Peyer's patch (tissue), 4 donors: ENCODE measurements at regions not wholly inside any gene's neighbourhood (a gene's known extent, or its start where the extent isn't known, plus 50 kb on each side); places are given as distances from the start of the nearest gene placed in this dataset.

ENCODE experiments used
- DNase-seq, 3 donors: peaks; one replicate each; pipeline ENCODE4 v3.0.0-alpha.2; 2017 to 2019
- H3K27ac ChIP-seq, 4 donors: fragments of 200-600 bp; sonication (generic); one replicate each; pipeline ENCODE4 v1.5.1; 2016 to 2019
- H3K27me3 ChIP-seq, 2 donors: fragments of 200-600 bp; sonication (generic); one replicate each; pipeline ENCODE4 v1.5.1; 2019
- H3K36me3 ChIP-seq, 3 donors: fragments of 200-600 bp; sonication (generic); one replicate each; pipeline ENCODE4 v1.5.1; 2016 to 2019
- H3K4me1 ChIP-seq, 4 donors: fragments of 200-600 bp; sonication (generic); one replicate each; pipeline ENCODE4 v1.5.1; 2016 to 2019
- H3K4me3 ChIP-seq, 4 donors: fragments of 200-600 bp; sonication (generic); 1 replicate in 3 of 4; 2 replicates in 1 of 4; pipeline ENCODE4 v1.5.1; 2016 to 2019; ENCODE audit warnings: mild to moderate bottlenecking in 1 of 4
- H3K9me3 ChIP-seq, 4 donors: fragments of 200-600 bp; sonication (generic); one replicate each; pipeline ENCODE4 v1.5.1; 2016 to 2019; ENCODE audit warnings: mild to moderate bottlenecking in 1 of 4
- CTCF ChIP-seq, 6 experiments: fragments of 450-650 bp in 4 of 6; fragments of 200-600 bp in 2 of 6; sonication (generic) in 1 of 6; IDR thresholded peaks; one replicate each; pipeline ENCODE4 v1.5.1; 2017 to 2019; ENCODE audit warnings: antibody characterized with exemption in 6 of 6, mild to moderate bottlenecking in 3 of 6, moderate library complexity in 1 of 6
- POLR2A ChIP-seq, 2 donors: fragments of 450-650 bp; IDR thresholded peaks; one replicate each; pipeline ENCODE4 v1.5.1; 2017; ENCODE audit warnings: antibody characterized with exemption in 2 of 2, mild to moderate bottlenecking in 2 of 2, moderate library complexity in 2 of 2

GRCh38 chr20:56194042-56194441 lies 54.5 kb upstream of the MC3R start:
- H3K27ac ChIP-seq, result no peak overlapping the region
- H3K27me3 ChIP-seq, result no peaks in the 10 kb centered on the region
- no peaks in the 10 kb centered on the region for H3K9me3 ChIP-seq

GRCh38 chr20:56195946-56196345 lies 52.6 kb upstream of the MC3R start:
- no peaks in the 10 kb centered on the region for H3K4me1 ChIP-seq
- H3K27ac ChIP-seq, result no peak overlapping the region
- H3K4me3 ChIP-seq, result no peak overlapping the region
- no peaks in the 10 kb centered on the region for H3K36me3 ChIP-seq
- TF ChIP-seq CTCF (IDR thresholded peaks at IDR 0.05) (no peak), POLR2A (IDR thresholded peaks at IDR 0.05) (no peak)
- H3K27me3 ChIP-seq, result no peaks in the 10 kb centered on the region
- no peaks in the 10 kb centered on the region for H3K9me3 ChIP-seq
- no peak for DNase-seq

More at GRCh38 chr20:56194042-56194441, 54.5 kb upstream of the MC3R start:
- DNase-seq, result no peak
- H3K4me1 ChIP-seq, result no peaks in the 10 kb centered on the region
- H3K4me3 ChIP-seq, result no peak overlapping the region
- no peaks in the 10 kb centered on the region for H3K36me3 ChIP-seq
- TF ChIP-seq POLR2A (IDR thresholded peaks at IDR 0.05) (no peak), CTCF (IDR thresholded peaks at IDR 0.05) (no peak)
